Stimulated activated CD4-positive, alpha-beta T cell treated with anti-CD3 and anti-CD28 coated beads, TNF-alpha, amount 100 ng/mL, for 1 hour (primary cell): ENCODE measurements at regions not wholly inside any gene's neighbourhood (a gene's known extent, or its start where the extent isn't known, plus 50 kb on each side); places are given as distances from the start of the nearest gene placed in this dataset.

Experiments
- DNase-seq, 3 donors: peaks; one replicate each; pipeline ENCODE4 v3.0.0-alpha.2; 2020; ENCODE audit warnings: low read depth in 3 of 3, low spot score in 1 of 3

GRCh38 chr12:13451776-13452175, 255.2 kb downstream of the EMP1 start:
- DNase-seq: no peak

- no peak for DNase-seq
Measured at GRCh38 chr12:13450231-13451080, 253.9 kb downstream of the EMP1 start.

DNA sequence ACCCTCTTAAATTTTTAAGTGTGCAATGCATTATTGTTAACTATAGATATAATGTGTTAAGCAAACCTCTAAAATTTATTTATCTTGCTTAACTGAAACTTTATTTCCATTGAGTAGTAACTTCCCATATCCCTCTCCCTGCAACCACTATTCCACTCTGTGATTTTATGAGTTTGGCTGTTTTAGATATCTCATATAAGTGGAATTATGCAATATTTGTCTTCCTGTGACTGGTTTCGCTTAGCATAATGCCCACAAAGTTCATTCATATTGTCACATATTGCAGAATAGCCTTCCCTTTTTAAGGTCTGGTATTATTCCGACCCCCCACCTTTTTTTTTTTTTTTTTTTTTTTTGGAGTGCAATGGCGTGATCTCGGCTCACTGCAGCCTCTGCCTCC, 247.6 kb downstream of the EMP1 start:
- no peak for DNase-seq

GRCh38 chr12:13443498-13443897, 247.0 kb downstream of the EMP1 start:
- DNase-seq: no peak

- no peak for DNase-seq
Measured at GRCh38 chr12:13443028-13443427, 246.5 kb downstream of the EMP1 start.

GRCh38 chr12:13442457-13442856, 245.9 kb downstream of the EMP1 start:
- DNase-seq: no peak

DNA sequence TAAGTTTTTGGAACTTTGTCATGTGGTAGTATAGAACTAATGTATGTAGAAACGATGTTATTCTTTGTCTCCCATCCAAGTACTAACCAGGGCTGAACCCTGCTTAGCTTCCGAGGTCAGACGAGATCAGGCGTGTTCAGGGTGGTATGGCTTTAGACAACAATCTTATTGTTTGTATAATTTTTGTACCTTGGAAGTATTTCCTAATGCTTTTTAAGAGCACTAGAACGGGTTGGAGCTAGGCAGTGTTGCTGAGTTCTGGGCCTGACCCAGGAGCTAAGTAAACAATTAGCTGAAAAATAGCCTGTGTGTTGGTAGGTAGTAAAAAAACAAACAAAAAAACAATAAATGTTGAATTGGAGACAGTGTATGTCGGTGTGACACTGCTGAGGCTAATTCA, 244.3 kb downstream of the EMP1 start:
- DNase-seq: no peak

GRCh38 chr12:13437541-13437940, 241.0 kb downstream of the EMP1 start:
- DNase-seq: no peak

GRCh38 chr12:13436696-13437391, 240.3 kb downstream of the EMP1 start:
- DNase-seq: no peak

DNA sequence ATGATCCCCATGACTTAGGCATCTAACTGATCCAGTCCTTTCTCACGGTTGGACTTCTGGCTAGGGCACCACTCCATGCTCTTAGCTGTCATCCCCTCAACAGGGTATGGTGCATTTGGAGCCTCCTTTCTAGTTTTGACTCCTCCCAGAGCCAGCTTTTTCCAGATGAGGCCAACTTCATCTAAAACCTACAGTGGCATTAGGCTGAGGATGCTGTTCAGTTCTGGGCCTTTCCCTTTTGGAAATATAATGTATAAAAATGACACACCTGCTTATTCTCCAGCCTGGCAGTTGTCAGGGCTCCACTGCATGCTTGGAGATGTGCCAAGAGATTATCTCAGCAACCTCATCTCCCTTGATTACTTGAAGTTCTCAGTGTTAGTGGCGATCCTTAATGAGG, 239.7 kb downstream of the EMP1 start:
- DNase-seq: no peak

GRCh38 chr12:13435235-13435933, 238.9 kb downstream of the EMP1 start:
- DNase-seq: no peak

- DNase-seq: no peak
Measured at GRCh38 chr12:13433768-13434167, 237.2 kb downstream of the EMP1 start.

- no peak for DNase-seq
Measured at GRCh38 chr12:13431041-13431440, 234.5 kb downstream of the EMP1 start.

GRCh38 chr12:13428538-13429265, 232.2 kb downstream of the EMP1 start:
- no peak for DNase-seq

- DNase-seq: no peak
Measured at GRCh38 chr12:13425766-13426165, 229.2 kb downstream of the EMP1 start.

GRCh38 chr12:13422291-13422690, 225.8 kb downstream of the EMP1 start:
- no peak for DNase-seq

DNA sequence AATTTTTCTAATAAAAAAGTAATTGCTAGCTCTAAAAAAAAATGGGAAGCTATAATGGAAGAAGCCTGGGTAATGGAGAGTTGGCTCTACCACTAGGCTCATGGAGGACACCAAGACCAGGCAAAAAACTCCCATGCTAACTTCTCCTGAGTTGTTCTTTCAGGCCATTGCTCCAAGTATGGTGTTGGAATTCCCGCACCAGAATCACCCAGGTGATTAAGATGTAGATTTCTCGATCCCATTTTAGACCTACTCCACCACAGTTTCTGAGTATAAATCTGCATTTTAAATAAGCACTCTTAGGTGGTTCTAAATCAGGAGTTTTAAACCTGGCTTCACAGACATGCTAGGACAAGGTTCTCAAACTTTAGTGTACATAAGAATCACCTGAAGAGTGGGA, 221.0 kb downstream of the EMP1 start:
- no peak for DNase-seq

- DNase-seq: no peak
Measured at GRCh38 chr12:13411287-13411686, 214.8 kb downstream of the EMP1 start.

GRCh38 chr12:13405961-13406703, 209.6 kb downstream of the EMP1 start:
- no peak for DNase-seq

GRCh38 chr12:13404631-13405473, 208.3 kb downstream of the EMP1 start:
- DNase-seq: no peak
